ENCODE measurements at regions not wholly inside any gene's neighbourhood (a gene's known extent, or its start where the extent isn't known, plus 50 kb on each side); places are given as distances from the start of the nearest gene placed in this dataset.

DNA sequence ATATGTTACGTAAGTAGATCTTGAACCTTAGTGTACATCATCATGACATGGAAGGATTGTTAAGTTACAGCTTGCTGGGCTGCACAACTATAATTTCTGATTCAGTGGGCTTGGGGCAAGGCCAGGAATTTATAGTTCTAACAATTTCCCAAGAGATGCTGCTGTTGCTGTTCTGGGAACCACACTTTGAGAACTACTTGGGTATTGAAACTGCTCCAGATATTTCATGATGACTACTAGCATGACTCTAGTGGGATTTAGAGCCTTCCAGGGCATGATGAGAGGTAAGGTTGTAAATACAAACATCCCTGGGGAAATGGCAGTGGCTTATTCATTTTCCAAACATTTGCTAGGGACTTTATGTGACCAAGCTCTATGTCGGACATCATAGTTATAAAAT is 904.8 kb upstream of the SEL1L start:
- TF ChIP-seq POLR2A (IDR thresholded peaks at IDR 0.05; ENCODE audit: low read depth, low read length) (no peak), TAF1 (IDR thresholded peaks at IDR 0.05; ENCODE audit: low read depth, low read length) (no peak), POLR2AphosphoS5 (IDR thresholded peaks at IDR 0.05; ENCODE audit: low read depth, low read length) (no peak)

Measured in GM12891 (cell line).